ENCODE measurements at regions not wholly inside any gene's neighbourhood (a gene's known extent, or its start where the extent isn't known, plus 50 kb on each side); places are given as distances from the start of the nearest gene placed in this dataset.

DNA sequence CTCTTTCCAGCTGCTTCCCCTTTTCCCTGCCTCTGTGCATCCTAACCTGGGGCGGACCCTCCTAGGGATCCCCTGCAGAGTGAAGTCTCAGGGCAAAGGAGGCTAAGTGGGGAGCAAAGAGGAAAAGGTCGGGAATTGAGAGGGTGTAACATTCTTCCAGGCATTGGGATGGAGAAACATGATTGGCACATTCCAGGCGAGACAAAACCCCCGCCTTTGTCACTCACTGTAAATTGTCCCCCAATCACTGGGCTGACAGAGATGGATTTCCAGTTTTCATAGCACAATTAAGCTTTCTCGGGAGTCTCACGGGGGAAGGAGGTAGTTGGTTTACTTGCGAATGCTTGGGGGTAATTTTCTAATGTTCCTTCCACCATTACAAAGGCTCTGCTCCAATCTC is 74.9 kb downstream of the MIAT start:
- no peak for DNase-seq

- no peak for DNase-seq
Observed at GRCh38 chr22:26734339-26735018, 77.1 kb downstream of the MIAT start.

GRCh38 chr22:26735019-26735409 is 77.6 kb downstream of the MIAT start:
- DNase-seq, result no peak

DNA sequence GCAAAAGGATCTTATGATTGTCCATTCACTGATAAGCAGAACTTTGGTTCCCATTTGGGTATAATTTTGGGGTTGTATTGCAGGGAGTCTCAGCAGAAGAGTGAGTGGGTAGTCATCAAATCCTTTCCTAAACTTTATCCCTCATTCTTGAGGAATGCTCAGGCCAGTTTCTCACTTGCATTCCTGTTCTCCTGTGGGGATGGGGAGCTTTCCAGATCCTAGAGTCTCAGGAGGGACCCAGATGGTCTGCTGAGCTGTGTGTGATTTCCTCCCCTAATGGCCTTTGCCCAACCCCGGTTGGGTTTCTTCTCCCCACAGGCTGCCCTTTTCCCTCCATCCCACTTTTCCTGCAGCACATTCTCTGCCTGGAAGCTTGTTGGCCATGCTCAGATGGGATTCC is 79.9 kb downstream of the MIAT start:
- DNase-seq, result no peak

- no peak for DNase-seq
Observed at GRCh38 chr22:26740253-26740652, 82.9 kb downstream of the MIAT start.

DNA sequence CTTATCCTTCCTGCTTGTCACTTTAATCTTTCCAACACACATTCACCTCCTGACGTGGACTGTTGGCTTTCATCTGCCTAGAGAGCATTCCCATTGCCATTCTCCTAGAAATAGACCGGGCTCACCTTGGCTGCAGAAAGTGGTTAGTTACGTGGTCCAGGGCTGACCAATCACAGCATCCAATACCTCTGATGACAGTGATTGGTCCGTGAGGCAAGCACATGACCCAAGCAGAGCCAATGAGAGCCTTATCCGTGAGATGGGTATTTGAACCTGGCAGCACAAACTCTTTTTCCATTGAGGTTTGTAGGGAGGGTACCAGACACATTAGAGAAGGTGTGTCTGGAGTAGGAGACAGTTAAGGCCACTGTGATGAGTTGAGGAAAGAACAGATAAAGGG is 85.8 kb downstream of the MIAT start:
- no peak for DNase-seq

GRCh38 chr22:26744892-26745808 is 87.8 kb downstream of the MIAT start:
- no peak for DNase-seq

- no peak for DNase-seq
Observed at GRCh38 chr22:26746311-26746710, 88.9 kb downstream of the MIAT start.

DNA sequence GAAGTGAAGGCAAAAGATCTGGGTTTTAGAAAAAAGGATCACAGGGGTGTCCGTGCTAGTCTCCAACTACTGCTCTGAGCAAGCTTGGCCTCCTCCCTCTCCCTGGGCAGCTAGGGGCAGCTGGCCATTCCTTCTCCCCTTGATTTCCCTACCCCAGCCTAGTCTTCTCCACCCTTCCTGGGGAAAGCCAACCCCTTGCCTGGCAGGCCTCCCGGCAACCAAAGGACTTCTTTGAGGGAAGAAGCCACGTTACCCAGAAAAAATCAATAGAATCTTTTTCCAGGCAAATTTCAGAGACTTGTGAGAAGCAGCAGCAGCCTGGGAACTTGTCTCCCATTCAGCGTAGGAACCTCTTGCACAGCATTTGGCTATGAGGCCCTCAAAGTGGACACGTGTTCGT is 91.5 kb downstream of the MIAT start:
- no peak for DNase-seq

DNA sequence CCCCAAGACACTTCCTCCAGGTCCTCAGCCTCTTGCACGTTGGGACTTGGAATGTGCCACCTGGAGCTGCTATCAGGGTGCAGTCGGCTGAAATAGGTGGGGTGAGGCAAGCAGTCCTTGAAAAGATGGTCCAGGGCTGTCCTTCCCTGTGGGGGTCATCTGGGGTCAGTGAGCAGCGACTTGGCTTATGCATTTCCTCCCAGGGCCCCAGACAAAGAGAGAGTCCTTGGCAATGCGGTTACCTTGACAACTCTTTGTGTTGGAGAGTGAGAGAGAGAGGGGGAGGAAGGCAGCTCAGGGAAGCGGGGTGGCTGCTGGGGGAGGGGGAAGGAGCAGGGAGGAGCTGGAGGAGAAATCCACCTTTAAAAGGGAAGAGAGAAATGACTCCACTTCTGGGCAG is 93.8 kb downstream of the MIAT start:
- no peak for DNase-seq

GRCh38 chr22:26753125-26753862 is 95.9 kb downstream of the MIAT start:
- DNase-seq, result no peak

DNA sequence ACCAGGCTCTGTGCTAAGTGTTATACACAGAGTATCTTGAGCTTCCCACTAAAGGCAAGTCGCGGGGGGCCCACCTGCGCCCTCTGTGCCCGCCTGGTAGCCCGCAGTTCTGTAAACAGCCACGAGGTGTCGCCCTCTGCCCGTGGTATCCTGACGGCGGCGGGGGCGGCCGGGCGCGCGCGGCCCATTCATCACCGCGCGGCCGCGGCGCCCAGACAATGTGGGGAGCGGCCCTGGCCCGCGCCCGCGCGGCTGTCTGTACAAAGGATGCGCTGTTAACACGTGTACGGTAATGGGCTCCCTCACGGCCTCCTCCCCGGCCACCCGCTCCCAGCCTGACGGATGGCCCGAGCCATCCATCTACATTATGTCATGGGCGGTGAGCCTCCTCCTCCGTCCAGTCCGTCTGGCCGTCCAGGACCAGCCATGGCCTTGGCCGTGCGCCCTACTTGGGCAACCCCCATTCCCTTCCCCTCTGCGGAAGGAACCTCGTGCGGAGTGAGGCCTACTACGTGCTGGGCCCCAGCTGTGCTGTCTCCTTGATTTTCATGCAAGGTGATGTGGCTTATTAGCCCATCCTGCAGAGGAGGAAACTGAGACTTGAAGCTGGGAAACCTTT is 99.4 kb downstream of the MIAT start:
- no peak for DNase-seq

DNA sequence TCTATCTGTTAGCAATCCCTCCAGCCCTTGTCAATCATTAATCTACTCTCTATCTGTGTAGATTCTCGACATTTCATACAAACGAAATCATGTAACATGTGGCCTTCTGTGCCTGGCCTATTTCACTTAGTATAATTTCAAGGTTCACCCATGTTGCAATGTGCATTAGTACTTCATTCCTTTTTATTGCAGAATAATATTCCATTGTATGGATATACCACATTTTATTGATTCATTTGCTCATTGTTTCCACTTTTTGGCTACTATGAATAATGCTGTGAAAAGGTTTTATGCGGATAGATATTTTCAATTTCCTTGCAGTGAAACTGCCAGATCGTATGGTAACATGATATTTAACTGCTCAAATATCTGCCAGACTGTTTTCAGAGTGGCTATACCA is 100.1 kb downstream of the MIAT start:
- DNase-seq, result no peak

DNA sequence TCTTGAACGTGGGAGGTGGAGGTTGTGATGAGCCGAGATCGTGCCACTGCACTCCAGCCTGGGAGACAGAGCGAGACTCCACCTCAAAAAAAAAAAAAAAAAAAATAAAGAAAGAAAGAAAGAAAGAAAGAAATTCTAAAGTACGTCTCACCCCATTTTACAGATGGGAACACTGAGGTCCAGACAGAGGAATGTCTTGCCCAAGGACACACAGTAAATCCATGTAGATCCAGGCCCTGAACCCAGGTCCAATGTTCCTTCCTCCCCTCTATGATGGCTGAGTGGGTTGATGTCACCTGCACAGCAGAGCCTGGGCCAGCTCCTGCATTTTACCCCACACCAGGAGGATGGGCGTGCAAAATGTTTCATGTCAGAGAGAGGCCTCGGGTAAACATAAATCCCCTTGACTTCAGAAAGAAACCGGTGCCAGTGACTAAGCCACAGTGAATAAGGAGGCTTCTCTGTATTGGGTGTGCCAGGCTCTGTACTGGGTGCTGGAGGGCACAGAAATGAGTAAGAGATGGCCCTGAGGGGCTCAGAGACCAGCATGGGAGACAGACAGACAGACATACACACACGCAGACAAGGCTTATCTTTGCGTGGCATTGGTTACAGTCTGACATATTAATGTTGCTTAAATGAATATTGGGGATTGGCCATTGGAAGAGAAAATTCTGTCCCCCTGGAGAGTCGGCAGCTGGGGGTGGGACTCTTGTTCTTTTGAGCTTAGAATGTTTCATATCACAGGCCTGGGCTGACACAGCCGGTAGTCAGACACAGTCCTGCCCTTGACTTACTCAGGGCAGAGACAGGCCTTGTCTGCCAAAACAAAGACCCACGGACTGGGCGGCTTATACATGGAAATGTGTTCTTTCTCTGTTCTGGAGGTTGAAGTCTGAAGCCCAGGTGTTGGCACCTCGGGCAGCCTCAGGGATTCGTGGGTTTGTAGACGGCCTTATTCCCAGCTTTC is 105.4 kb downstream of the MIAT start:
- no peak for DNase-seq

- DNase-seq, result peak; percentile 84
Observed at GRCh38 chr22:26763633-26764361, 106.4 kb downstream of the MIAT start.

DNA sequence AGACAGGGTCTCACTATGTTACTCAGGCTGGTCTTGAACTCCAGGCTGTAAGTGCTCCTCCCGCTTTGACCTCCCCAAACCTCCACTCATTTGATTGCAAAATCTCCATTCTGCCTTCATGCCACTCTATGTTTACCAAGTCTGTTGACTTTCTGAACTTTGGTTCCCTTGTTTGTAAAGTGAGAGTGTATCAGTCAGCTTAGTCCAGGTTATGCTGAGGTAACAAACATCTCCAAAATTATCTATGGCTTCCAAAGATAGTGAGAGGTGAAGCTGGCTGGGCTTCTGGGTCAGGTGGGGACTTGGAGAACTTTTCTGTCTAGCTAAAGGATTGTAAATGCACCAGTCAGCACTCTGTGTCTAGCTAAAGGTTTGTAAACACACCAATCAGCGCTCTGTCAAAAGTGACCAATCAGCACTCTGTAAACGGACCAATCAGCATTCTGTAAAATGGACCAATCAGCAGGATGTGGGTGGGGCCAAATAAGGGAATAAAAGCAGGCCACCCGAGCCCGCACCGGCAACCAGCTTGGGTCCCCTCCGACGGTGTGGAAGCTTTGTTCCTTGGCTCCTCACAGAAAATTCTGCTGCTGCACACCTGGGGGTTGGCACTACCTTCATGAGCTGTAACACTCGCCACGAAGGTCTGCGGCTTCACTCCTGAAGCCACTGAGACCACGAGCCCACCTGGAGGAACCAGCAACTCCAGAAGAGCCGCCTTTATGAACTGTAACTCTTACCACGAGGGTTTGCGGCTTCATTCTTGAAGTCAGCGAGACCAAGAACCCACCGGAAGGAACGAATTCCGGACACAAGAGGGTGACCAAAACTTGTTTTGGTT is 109.3 kb downstream of the MIAT start:
- DNase-seq, result no peak

GRCh38 chr22:26767351-26768155 is 110.2 kb downstream of the MIAT start:
- no peak for DNase-seq

DNA sequence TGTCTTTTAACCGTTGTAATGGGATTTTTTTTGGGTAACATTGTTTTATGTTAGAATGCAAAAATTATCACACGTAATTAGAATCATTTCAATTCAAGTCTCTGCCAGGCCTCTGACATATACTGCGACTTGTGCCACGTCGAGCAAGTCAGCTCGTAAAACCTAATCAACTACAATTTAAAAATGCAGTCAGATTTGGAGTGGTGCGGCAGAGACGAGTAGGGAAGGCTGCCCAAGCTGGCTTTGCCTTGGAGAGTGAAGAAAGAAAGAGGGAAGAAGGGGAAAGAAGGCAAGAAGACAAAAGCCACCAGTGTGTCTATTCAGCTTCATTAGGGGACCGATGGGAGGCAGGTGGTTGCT is 110.7 kb downstream of the MIAT start:
- no peak for DNase-seq

DNA sequence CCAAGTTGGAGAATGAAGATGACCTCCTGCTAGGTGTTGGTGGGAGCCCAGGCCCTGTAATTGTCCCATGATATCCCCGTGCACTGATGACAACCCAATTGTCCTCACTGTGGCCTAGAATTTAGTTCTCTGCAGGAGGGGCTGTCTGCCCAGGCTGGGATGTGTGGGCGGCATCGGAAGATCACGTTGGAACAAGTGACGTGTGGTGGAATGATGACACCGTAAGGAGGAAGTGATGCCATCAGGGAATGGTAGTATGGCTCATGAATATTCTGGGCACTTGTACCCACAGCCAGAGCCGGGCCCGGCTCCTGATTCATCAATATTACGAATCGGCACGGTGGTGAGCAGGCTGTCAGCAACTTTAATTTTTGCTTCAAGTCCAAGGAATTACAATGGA is 111.6 kb downstream of the MIAT start:
- DNase-seq, result no peak

DNA sequence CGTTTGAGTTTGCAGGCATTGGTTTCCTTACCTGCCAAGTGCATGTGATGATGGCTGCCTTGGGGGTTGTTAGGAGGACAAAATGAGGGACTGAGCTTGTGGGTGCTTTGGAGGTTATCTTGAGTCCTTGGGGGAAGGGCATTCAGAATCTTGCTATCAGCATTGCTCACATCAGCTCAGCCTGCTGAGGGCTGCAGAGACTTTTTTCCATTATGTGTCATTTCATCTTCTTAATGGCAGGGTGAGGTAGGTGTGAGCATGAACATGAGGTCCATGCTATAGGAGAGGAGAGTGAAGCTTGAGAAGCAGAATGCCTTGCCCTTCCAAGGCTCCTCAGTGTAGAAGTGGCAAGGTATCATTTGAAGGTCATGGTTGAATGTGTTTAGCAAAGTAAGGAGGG is 112.3 kb downstream of the MIAT start:
- no peak for DNase-seq
